ENCODE measurements at regions not wholly inside any gene's neighbourhood (a gene's known extent, or its start where the extent isn't known, plus 50 kb on each side); places are given as distances from the start of the nearest gene placed in this dataset.

DNA sequence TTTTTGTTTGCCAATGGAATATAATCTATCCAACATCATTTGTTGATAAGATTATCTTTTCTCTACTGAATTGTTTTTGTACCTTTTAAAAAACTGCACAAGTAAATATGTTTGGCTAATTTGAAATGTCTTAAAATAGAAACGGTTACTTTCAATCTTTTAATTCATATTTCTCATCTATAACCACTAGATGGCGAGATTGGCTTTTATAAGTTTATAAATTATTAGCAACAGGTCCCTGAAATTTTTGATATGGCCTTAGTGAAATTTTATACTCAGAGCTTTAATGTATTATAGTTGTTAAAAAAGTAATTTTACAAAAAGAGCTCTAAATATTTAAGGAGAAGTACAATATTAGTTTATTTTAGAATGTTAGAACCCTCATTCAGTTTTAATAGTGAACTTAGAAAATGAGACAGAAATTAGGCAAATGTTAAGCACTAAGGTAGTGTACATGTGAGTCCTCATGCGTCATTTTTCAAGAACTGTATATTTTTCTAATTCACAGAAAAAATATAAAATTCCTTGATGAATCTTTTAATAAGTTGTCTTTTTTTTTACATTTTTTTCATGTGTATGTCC lies 592.5 kb downstream of the ARL4A start:
- TF ChIP-seq, protein P1, sequence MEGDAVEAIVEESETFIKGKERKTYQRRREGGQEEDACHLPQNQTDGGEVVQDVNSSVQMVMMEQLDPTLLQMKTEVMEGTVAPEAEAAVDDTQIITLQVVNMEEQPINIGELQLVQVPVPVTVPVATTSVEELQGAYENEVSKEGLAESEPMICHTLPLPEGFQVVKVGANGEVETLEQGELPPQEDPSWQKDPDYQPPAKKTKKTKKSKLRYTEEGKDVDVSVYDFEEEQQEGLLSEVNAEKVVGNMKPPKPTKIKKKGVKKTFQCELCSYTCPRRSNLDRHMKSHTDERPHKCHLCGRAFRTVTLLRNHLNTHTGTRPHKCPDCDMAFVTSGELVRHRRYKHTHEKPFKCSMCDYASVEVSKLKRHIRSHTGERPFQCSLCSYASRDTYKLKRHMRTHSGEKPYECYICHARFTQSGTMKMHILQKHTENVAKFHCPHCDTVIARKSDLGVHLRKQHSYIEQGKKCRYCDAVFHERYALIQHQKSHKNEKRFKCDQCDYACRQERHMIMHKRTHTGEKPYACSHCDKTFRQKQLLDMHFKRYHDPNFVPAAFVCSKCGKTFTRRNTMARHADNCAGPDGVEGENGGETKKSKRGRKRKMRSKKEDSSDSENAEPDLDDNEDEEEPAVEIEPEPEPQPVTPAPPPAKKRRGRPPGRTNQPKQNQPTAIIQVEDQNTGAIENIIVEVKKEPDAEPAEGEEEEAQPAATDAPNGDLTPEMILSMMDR (IDR thresholded peaks at IDR 0.05) = peak in 2 of 7 experiments; percentile 43 to 47
- TF ChIP-seq EP300 (IDR thresholded peaks at IDR 0.05) (no peak), POLR2A (IDR thresholded peaks at IDR 0.05) (no peak), POLR2AphosphoS5 (IDR thresholded peaks at IDR 0.05) (no peak)

Measured in stomach (tissue), 4 donors.